KMS-11 (cell line): ENCODE measurements at regions not wholly inside any gene's neighbourhood (a gene's known extent, or its start where the extent isn't known, plus 50 kb on each side); places are given as distances from the start of the nearest gene placed in this dataset.

Source experiments
- H2AFZ ChIP-seq: fragments of 200-600 bp; sonication (generic); 2 replicates; pipeline ENCODE4 v1.6.1; 2016; ENCODE audit warnings: antibody characterized with exemption, mixed run types, low read depth
- H3K27ac ChIP-seq: fragments of 200-600 bp; sonication (generic); 2 replicates; pipeline ENCODE4 v1.6.1; 2016; ENCODE audit warnings: mild to moderate bottlenecking, mixed run types
- H3K27me3 ChIP-seq: fragments of 200-600 bp; sonication (generic); 2 replicates; pipeline ENCODE4 v1.6.1; 2017; ENCODE audit warnings: mild to moderate bottlenecking, low read depth, mixed run types, moderate library complexity; ENCODE audit not compliant: insufficient read depth
- H3K36me3 ChIP-seq: fragments of 200-600 bp; sonication (generic); 2 replicates; pipeline ENCODE4 v1.6.1; 2017; ENCODE audit warnings: mild to moderate bottlenecking, mixed run types; ENCODE audit not compliant: insufficient read depth
- H3K4me1 ChIP-seq: fragments of 200-600 bp; sonication (generic); 2 replicates; pipeline ENCODE4 v1.6.1; 2016; ENCODE audit warnings: mild to moderate bottlenecking, low read depth, mixed run types; ENCODE audit not compliant: poor library complexity, severe bottlenecking
- H3K4me2 ChIP-seq: fragments of 200-600 bp; sonication (generic); 2 replicates; pipeline ENCODE4 v1.7.0; 2016; ENCODE audit warnings: mild to moderate bottlenecking, mixed run types
- H3K4me3 ChIP-seq: fragments of 200-600 bp; sonication (generic); IDR thresholded peaks from 2 replicates; pipeline ENCODE4 v1.6.1; 2017; ENCODE audit warnings: low read depth, low read length, mixed read lengths; ENCODE audit not compliant: insufficient read depth
- H3K79me2 ChIP-seq: fragments of 200-600 bp; sonication (generic); 2 replicates; pipeline ENCODE4 v1.6.1; 2016; ENCODE audit warnings: low read depth, mixed run types; ENCODE audit not compliant: insufficient read depth
- H3K9ac ChIP-seq: fragments of 200-600 bp; sonication (generic); 2 replicates; pipeline ENCODE4 v1.6.1; 2016; ENCODE audit warnings: mild to moderate bottlenecking, mixed run types
- H4K20me1 ChIP-seq: fragments of 200-600 bp; sonication (generic); 2 replicates; pipeline ENCODE4 v1.6.1; 2016; ENCODE audit warnings: mild to moderate bottlenecking, mixed run types; ENCODE audit not compliant: insufficient read depth
- CTCF ChIP-seq: fragments of 200-600 bp; sonication (generic); conservative IDR thresholded peaks from 2 replicates; pipeline ENCODE4 v1.6.1; 2017; ENCODE audit warnings: low read depth, mild to moderate bottlenecking, antibody characterized with exemption, low read length, moderate library complexity, mixed read lengths

GRCh38 chrX:13198762-13199064, 121.1 kb downstream of the ATXN3L start:
- Histone ChIP-seq H3K36me3 (no peaks in the 10 kb centered on the region), H3K79me2 (no peaks in the 10 kb centered on the region), H3K27ac (no peak overlapping the region), H3K9ac (no peak overlapping the region), H3K27me3 (no peaks in the 10 kb centered on the region), H4K20me1 (no peaks in the 10 kb centered on the region), H3K4me2 (no peak overlapping the region), H3K4me1 (no peaks in the 10 kb centered on the region), H3K4me3 (no peak overlapping the region), H2AFZ (no peak overlapping the region)
- no peak for TF ChIP-seq CTCF

GRCh38 chrX:13198056-13198761, 121.6 kb downstream of the ATXN3L start:
- Histone ChIP-seq H3K4me1 (no peaks in the 10 kb centered on the region), H3K4me3 (no peak overlapping the region), H3K4me2 (no peak overlapping the region), H3K9ac (no peak overlapping the region), H3K36me3 (no peaks in the 10 kb centered on the region), H3K79me2 (no peaks in the 10 kb centered on the region), H3K27ac (no peak overlapping the region), H2AFZ (no peak overlapping the region), H4K20me1 (no peaks in the 10 kb centered on the region), H3K27me3 (no peaks in the 10 kb centered on the region)
- no peak for TF ChIP-seq CTCF

GRCh38 chrX:13196782-13197181, 123.1 kb downstream of the ATXN3L start:
- H3K27ac ChIP-seq = no peak overlapping the region
- no peak overlapping the region for H3K4me3 ChIP-seq
- no peak overlapping the region for H3K4me2 ChIP-seq
- no peak overlapping the region for H2AFZ ChIP-seq
- H3K4me1 ChIP-seq = no peaks in the 10 kb centered on the region
- H3K9ac ChIP-seq = no peak overlapping the region
- no peaks in the 10 kb centered on the region for H3K36me3 ChIP-seq
- H3K27me3 ChIP-seq = no peaks in the 10 kb centered on the region
- no peaks in the 10 kb centered on the region for H4K20me1 ChIP-seq
- no peak for TF ChIP-seq CTCF
- no peaks in the 10 kb centered on the region for H3K79me2 ChIP-seq

- no peak overlapping the region for H3K9ac ChIP-seq
- no peak overlapping the region for H2AFZ ChIP-seq
- H3K27ac ChIP-seq = no peak overlapping the region
- no peak overlapping the region for H3K4me2 ChIP-seq
- H3K4me1 ChIP-seq = no peaks in the 10 kb centered on the region
- TF ChIP-seq CTCF = no peak
- no peaks in the 10 kb centered on the region for H3K27me3 ChIP-seq
- no peaks in the 10 kb centered on the region for H4K20me1 ChIP-seq
- no peaks in the 10 kb centered on the region for H3K79me2 ChIP-seq
- H3K4me3 ChIP-seq = no peak overlapping the region
- H3K36me3 ChIP-seq = no peaks in the 10 kb centered on the region
Measured at GRCh38 chrX:13195340-13195739, 124.5 kb downstream of the ATXN3L start.
